NCI-H82 (cell line): ENCODE measurements at regions not wholly inside any gene's neighbourhood (a gene's known extent, or its start where the extent isn't known, plus 50 kb on each side); places are given as distances from the start of the nearest gene placed in this dataset.
"Not testable (repeated sequence)": the region's sequence is repeated elsewhere in the genome, so short reads cannot be mapped to it uniquely, and the experiment has no call there.

ENCODE experiments used
- DNase-seq: peaks from one replicate; lab custom pipeline; 2025; lab: John Stamatoyannopoulos, UW

- DNase-seq = no peak
These were observed 97.5 kb upstream of the RPS6KA2 start for GRCh38 chr6:166724576-166724975.

- DNase-seq = no peak
These were observed 95.7 kb upstream of the RPS6KA2 start for GRCh38 chr6:166722785-166723184.

GRCh38 chr6:166721576-166721975 lies 94.5 kb upstream of the RPS6KA2 start:
- DNase-seq = no peak

- no peak for DNase-seq
These were observed 93.8 kb upstream of the RPS6KA2 start for GRCh38 chr6:166720856-166721255.

- DNase-seq = no peak
These were observed 92.0 kb upstream of the RPS6KA2 start for GRCh38 chr6:166719019-166719418.

GRCh38 chr6:166718516-166718915 lies 91.5 kb upstream of the RPS6KA2 start:
- DNase-seq = no peak

- no peak for DNase-seq
These were observed 90.0 kb upstream of the RPS6KA2 start for GRCh38 chr6:166716910-166717617.

- no peak for DNase-seq
These were observed 88.9 kb upstream of the RPS6KA2 start for GRCh38 chr6:166715992-166716391.

GRCh38 chr6:166715065-166715464 lies 88.0 kb upstream of the RPS6KA2 start:
- DNase-seq = no peak

- DNase-seq = no peak
These were observed 87.5 kb upstream of the RPS6KA2 start for GRCh38 chr6:166714581-166714980.

GRCh38 chr6:166714187-166714510 lies 87.1 kb upstream of the RPS6KA2 start:
- no peak for DNase-seq

- no peak for DNase-seq
These were observed 86.6 kb upstream of the RPS6KA2 start for GRCh38 chr6:166713434-166714186.

GRCh38 chr6:166712286-166713228 lies 85.5 kb upstream of the RPS6KA2 start:
- no peak for DNase-seq

- no peak for DNase-seq
These were observed 83.0 kb upstream of the RPS6KA2 start for GRCh38 chr6:166710084-166710483.

- DNase-seq = no peak
These were observed 81.4 kb upstream of the RPS6KA2 start for GRCh38 chr6:166708460-166708859.

GRCh38 chr6:166707045-166707444 lies 80.0 kb upstream of the RPS6KA2 start:
- DNase-seq = peak; percentile 41

GRCh38 chr6:166705069-166705468 lies 78.0 kb upstream of the RPS6KA2 start:
- DNase-seq = no peak

- DNase-seq = no peak
These were observed 77.1 kb upstream of the RPS6KA2 start for GRCh38 chr6:166704171-166704570.

- DNase-seq = no peak
These were observed 76.2 kb upstream of the RPS6KA2 start for GRCh38 chr6:166703149-166703710.

- DNase-seq = peak; percentile 40
These were observed 74.4 kb upstream of the RPS6KA2 start for GRCh38 chr6:166701424-166701823.

- DNase-seq = not testable (repeated sequence)
These were observed 73.8 kb upstream of the RPS6KA2 start for GRCh38 chr6:166700871-166701270.

GRCh38 chr6:166697113-166697512 lies 70.1 kb upstream of the RPS6KA2 start:
- no peak for DNase-seq
